Ureter (tissue), 1 donor: ENCODE measurements at regions not wholly inside any gene's neighbourhood (a gene's known extent, or its start where the extent isn't known, plus 50 kb on each side); places are given as distances from the start of the nearest gene placed in this dataset.
"Not testable (repeated sequence)": the region's sequence is repeated elsewhere in the genome, so short reads cannot be mapped to it uniquely, and the experiment has no call there.

ENCODE experiments used
- DNase-seq: peaks from one replicate; pipeline ENCODE4 v3.0.0-alpha.2; 2020; ENCODE audit warnings: low spot score
- donor health status: DM: yes; HTN: yes; CAD: no.

- no peak for DNase-seq
Observed at GRCh38 chr13:79918620-79919019, 422.3 kb downstream of the SPRY2 start.

- no peak for DNase-seq
Observed at GRCh38 chr13:79917628-79918027, 423.3 kb downstream of the SPRY2 start.

GRCh38 chr13:79915114-79915811, 425.7 kb downstream of the SPRY2 start:
- no peak for DNase-seq

- no peak for DNase-seq
Observed at GRCh38 chr13:79913141-79913827, 427.6 kb downstream of the SPRY2 start.

- DNase-seq, result no peak
Observed at GRCh38 chr13:79912403-79912802, 428.5 kb downstream of the SPRY2 start.

GRCh38 chr13:79910875-79911540, 429.9 kb downstream of the SPRY2 start:
- no peak for DNase-seq

- no peak for DNase-seq
Observed at GRCh38 chr13:79909644-79910043, 428.7 kb downstream of the NDFIP2 start.

GRCh38 chr13:79908381-79908780, 427.4 kb downstream of the NDFIP2 start:
- no peak for DNase-seq

- no peak for DNase-seq
Observed at GRCh38 chr13:79907527-79907926, 426.6 kb downstream of the NDFIP2 start.

GRCh38 chr13:79906345-79906744, 425.4 kb downstream of the NDFIP2 start:
- DNase-seq, result no peak

- DNase-seq, result no peak
Observed at GRCh38 chr13:79905018-79905417, 424.1 kb downstream of the NDFIP2 start.

- no peak for DNase-seq
Observed at GRCh38 chr13:79904581-79904980, 423.6 kb downstream of the NDFIP2 start.

GRCh38 chr13:79901336-79901735, 420.4 kb downstream of the NDFIP2 start:
- no peak for DNase-seq

- DNase-seq, result no peak
Observed at GRCh38 chr13:79900356-79900755, 419.4 kb downstream of the NDFIP2 start.

- no peak for DNase-seq
Observed at GRCh38 chr13:79898996-79899395, 418.0 kb downstream of the NDFIP2 start.

- no peak for DNase-seq
Observed at GRCh38 chr13:79898202-79898826, 417.4 kb downstream of the NDFIP2 start.

- DNase-seq, result no peak
Observed at GRCh38 chr13:79896851-79897250, 415.9 kb downstream of the NDFIP2 start.

- DNase-seq, result no peak
Observed at GRCh38 chr13:79895416-79895815, 414.5 kb downstream of the NDFIP2 start.

- DNase-seq, result not testable (repeated sequence)
Observed at GRCh38 chr13:79887278-79887677, 406.3 kb downstream of the NDFIP2 start.

- DNase-seq, result no peak
Observed at GRCh38 chr13:79886601-79887000, 405.6 kb downstream of the NDFIP2 start.

- no peak for DNase-seq
Observed at GRCh38 chr13:79884890-79885289, 403.9 kb downstream of the NDFIP2 start.

- DNase-seq, result no peak
Observed at GRCh38 chr13:79883216-79883615, 402.3 kb downstream of the NDFIP2 start.

GRCh38 chr13:79880818-79881217, 399.9 kb downstream of the NDFIP2 start:
- no peak for DNase-seq
